A549 (cell line): ENCODE measurements at regions not wholly inside any gene's neighbourhood (a gene's known extent, or its start where the extent isn't known, plus 50 kb on each side); places are given as distances from the start of the nearest gene placed in this dataset.

Experiments used
- ATAC-seq, 2 experiments: fragments of 200-7000 bp in 1 of 2; fragments of >200 bp in 1 of 2; cut with Nextera tagmentation in 1 of 2; cut with Tn5 transposase in 1 of 2; 3 replicates each; pipeline versions ENCODE4 v1.8.0 to v1.9.1; 2018 to 2020; ENCODE audit warnings: mild to moderate bottlenecking in 1 of 2, moderate library complexity in 1 of 2
- CTCF ChIA-PET: fragments of 300-600 bp; sonication (Branson Sonifier 250); formaldehyde crosslinking; extraction: SDS; loops from one replicate; lab custom pipeline; 2021; ENCODE audit warnings: antibody characterized with exemption, inconsistent platforms; lab: Yijun Ruan, JAX
- POLR2A ChIA-PET: fragments of 350-600 bp; formaldehyde crosslinking; extraction: SDS; loops from one replicate; lab custom pipeline; 2021; ENCODE audit warnings: antibody characterized with exemption, inconsistent platforms; lab: Yijun Ruan, JAX
- DNase-seq, 2 experiments: peaks; one replicate each; pipeline versions ENCODE4 v3.0.0 to v3.0.0-alpha.2; 2011 to 2016; ENCODE audit warnings: low read depth in 1 of 2, low spot score in 1 of 2
- FAIRE-seq: peaks from 2 replicates; lab custom pipeline; 2011; peaks lifted over from hg19 to GRCh38; lab: Jason Lieb, UNC
- H3K27ac ChIP-seq, 2 experiments: fragments of >200 bp; sonication (Bioruptor Twin); formaldehyde crosslinking; 3 replicates each; pipeline ENCODE4 v1.5.1; 2016 to 2017
- H3K4me1 ChIP-seq: fragments of >200 bp; sonication (Bioruptor Twin); formaldehyde crosslinking; 3 replicates; pipeline ENCODE4 v1.6.1; 2016
- H3K4me2 ChIP-seq: fragments of >200 bp; sonication (Bioruptor Twin); formaldehyde crosslinking; 3 replicates; pipeline ENCODE4 v1.6.1; 2016
- H3K4me3 ChIP-seq: fragments of >200 bp; sonication (Bioruptor Twin); formaldehyde crosslinking; 3 replicates; pipeline ENCODE4 v1.5.1; 2016
- H3K9me3 ChIP-seq: fragments of >200 bp; sonication (Bioruptor Twin); formaldehyde crosslinking; 3 replicates; pipeline ENCODE4 v1.6.1; 2016
- ATOH8 ChIP-seq: fragments of 250-450 bp; sonication (Bioruptor Pico); IDR thresholded peaks from 2 replicates; pipeline ENCODE4 v1.5.0; 2020; ENCODE audit warnings: low read depth, mild to moderate bottlenecking, moderate library complexity
- CBX8 ChIP-seq: fragments of 200-600 bp; sonication (generic); IDR thresholded peaks from 2 replicates; pipeline ENCODE4 v1.6.1; 2016
- CEBPB ChIP-seq, 2 experiments: fragments of >200 bp in 1 of 2; sonication (Bioruptor Twin) in 1 of 2; formaldehyde crosslinking in 1 of 2; IDR thresholded peaks; 2 replicates each; pipeline ENCODE4 v1.6.1; 2012 to 2016
- HDAC2 ChIP-seq: fragments of 200-600 bp; sonication (generic); IDR thresholded peaks from 2 replicates; pipeline ENCODE4 v1.6.1; 2016
- HOXA7 ChIP-seq: fragments of 250-450 bp; sonication (Bioruptor Pico); IDR thresholded peaks from 2 replicates; pipeline ENCODE4 v1.5.0; 2020; ENCODE audit warnings: mild to moderate bottlenecking, moderate library complexity
- HOXB13 ChIP-seq: fragments of 250-450 bp; sonication (Bioruptor Pico); IDR thresholded peaks from 2 replicates; pipeline ENCODE4 v1.5.0; 2020; ENCODE audit warnings: low read depth, mild to moderate bottlenecking, moderate library complexity
- KDM5A ChIP-seq: fragments of 200-600 bp; sonication (generic); IDR thresholded peaks from 2 replicates; pipeline ENCODE4 v1.6.1; 2016; ENCODE audit warnings: antibody characterized with exemption, mild to moderate bottlenecking
- MAFK ChIP-seq: fragments of 450-650 bp; IDR thresholded peaks from 2 replicates; pipeline ENCODE4 v1.6.1; 2014; ENCODE audit not compliant: partially characterized antibody
- NFE2L2 ChIP-seq: fragments of 150-350 bp; conservative IDR thresholded peaks from 2 replicates; pipeline ENCODE4 v1.6.1; 2014; ENCODE audit warnings: low read length
- NPAS2 ChIP-seq: fragments of 250-450 bp; sonication (Bioruptor Pico); IDR thresholded peaks from 2 replicates; pipeline ENCODE4 v1.8.0; 2022; ENCODE audit warnings: mild to moderate bottlenecking, moderate library complexity, borderline replicate concordance
- RCOR1 ChIP-seq: fragments of 150-350 bp; IDR thresholded peaks from 2 replicates; pipeline ENCODE4 v1.6.1; 2014; ENCODE audit warnings: antibody characterized with exemption, low read length, low read depth
- RNF2 ChIP-seq: fragments of 200-600 bp; sonication (generic); IDR thresholded peaks from 2 replicates; pipeline ENCODE4 v1.6.1; 2016; ENCODE audit warnings: low read depth, mild to moderate bottlenecking, antibody characterized with exemption, moderate library complexity, borderline replicate concordance
- SMC3 ChIP-seq: fragments of >200 bp; sonication (Bioruptor Twin); formaldehyde crosslinking; IDR thresholded peaks from 3 replicates; pipeline ENCODE4 v1.6.1; 2018; ENCODE audit warnings: inconsistent platforms
- USF2 ChIP-seq: fragments of 450-650 bp; IDR thresholded peaks from 2 replicates; pipeline ENCODE4 v1.6.1; 2014; ENCODE audit warnings: antibody characterized with exemption
- ZSCAN20 ChIP-seq: fragments of 250-450 bp; sonication (Bioruptor Pico); IDR thresholded peaks from 2 replicates; pipeline ENCODE4 v1.8.0; 2022; ENCODE audit warnings: mild to moderate bottlenecking, moderate library complexity
- WGBS: methylation state at CpG from one replicate; pipeline ENCODE4 v1.1.6; 2017; ENCODE audit errors: missing lambda C conversion rate; 5-methylcytosine and 5-hydroxymethylcytosine counted together
- TF ChIP-seq, protein P1 (sequence below): fragments of >200 bp; sonication (Bioruptor Twin); formaldehyde crosslinking; IDR thresholded peaks from 2 replicates; pipeline ENCODE4 v1.6.1; 2016
- TF ChIP-seq, protein P2 (sequence below): fragments of >200 bp; sonication (Bioruptor Twin); formaldehyde crosslinking; IDR thresholded peaks from 3 replicates; pipeline ENCODE4 v1.6.1; 2016

DNA sequence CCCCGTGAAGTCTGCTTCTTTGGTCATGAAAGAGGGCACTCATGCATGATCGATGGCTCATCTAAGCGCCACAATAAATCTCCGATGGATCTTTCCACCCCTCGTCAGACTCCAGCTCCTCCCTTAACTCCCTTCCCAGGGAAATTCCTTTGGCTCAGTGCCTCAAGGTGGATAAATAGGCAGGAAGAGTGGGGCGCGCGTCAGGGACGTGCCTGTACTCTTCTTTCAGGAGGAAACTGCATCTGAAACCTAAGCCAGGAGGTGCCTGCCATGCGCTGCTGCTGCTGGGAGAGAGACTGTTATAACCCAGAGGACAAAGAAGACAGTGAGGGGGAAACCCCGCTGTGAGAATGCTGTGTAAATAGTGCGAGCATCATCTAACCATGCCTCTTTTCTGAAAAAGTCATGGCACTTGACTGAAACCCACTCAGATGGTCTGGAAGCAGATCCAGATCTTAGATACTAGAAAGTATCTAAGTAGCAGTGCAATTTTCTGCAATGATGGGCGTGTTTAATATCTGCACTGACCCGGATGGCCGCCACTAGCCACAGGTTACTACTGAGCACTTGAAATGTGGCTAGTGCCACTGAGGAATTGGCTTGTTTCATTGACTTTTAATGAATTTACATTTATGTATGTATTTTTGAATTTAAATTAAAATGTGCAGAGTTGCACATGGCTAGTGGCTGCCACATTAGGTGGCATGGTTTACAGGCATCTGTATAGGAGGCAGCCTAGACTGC is 120.3 kb upstream of the BASP1 start:
- FAIRE-seq = no peak
- Histone ChIP-seq H3K4me1 (no peaks in the 10 kb centered on the region), H3K9me3 (no peaks in the 10 kb centered on the region), H3K4me2 (no peak overlapping the region), H3K4me3 (no peak overlapping the region), H3K27ac (no peak overlapping the region)
- DNase-seq = no peak
- no peak for TF ChIP-seq MAFK
- no peak for TF ChIP-seq HOXB13 (CRISPR knock-in tag)
- no peak for TF ChIP-seq CBX8
- no peak for TF ChIP-seq RCOR1
- TF ChIP-seq KDM5A = no peak
- TF ChIP-seq NFE2L2 = no peak
- no peak for TF ChIP-seq NPAS2
- CTCF ChIA-PET = interaction anchor here (0.7 kb wide), 1 partner anchor 35 kb away, joined by 3 read pairs; no protein-coding TSS in a partner anchor
- POLR2A ChIA-PET = no interaction called here
- 86% methylated on average over 15 of the region's 15 CpGs for WGBS
- ATAC-seq = no peak; a peak in 1 of 6 replicates

DNA sequence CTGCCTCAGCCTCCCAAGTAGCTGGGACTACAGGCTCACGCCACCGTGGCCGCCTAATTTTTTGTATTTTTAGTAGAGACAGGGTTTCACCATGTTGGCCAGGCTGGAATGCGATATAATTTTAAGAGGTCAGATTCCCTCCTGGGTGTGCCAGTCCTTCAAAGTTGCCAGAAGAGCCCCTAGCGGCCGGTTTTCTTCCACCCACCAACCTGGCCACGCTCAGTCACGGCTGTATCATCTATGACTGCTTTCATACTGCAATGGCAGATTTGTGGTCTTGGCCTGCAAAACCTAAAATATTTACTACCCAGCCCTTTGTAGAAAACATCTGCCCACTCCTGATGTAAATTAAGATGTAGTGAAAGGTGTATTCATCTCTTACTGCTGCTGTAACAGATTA is 117.5 kb upstream of the BASP1 start:
- ChIA-PET POLR2A (no interaction called here), CTCF (interaction anchor here (1.0 kb wide), 1 partner anchor 18 kb away, joined by 3 read pairs; no protein-coding TSS in a partner anchor)
- ATAC-seq = no peak
- TF ChIP-seq ZSCAN20 (no peak), HDAC2 (no peak), RNF2 (no peak), CEBPB (IDR thresholded peaks at IDR 0.05) (no peak), HOXA7 (CRISPR knock-in tag) (no peak), ATOH8 (CRISPR knock-in tag) (no peak), USF2 (no peak), SMC3 (no peak)
- TF ChIP-seq, protein P1, sequence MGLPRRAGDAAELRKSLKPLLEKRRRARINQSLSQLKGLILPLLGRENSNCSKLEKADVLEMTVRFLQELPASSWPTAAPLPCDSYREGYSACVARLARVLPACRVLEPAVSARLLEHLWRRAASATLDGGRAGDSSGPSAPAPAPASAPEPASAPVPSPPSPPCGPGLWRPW = no peak
- TF ChIP-seq, protein P2, sequence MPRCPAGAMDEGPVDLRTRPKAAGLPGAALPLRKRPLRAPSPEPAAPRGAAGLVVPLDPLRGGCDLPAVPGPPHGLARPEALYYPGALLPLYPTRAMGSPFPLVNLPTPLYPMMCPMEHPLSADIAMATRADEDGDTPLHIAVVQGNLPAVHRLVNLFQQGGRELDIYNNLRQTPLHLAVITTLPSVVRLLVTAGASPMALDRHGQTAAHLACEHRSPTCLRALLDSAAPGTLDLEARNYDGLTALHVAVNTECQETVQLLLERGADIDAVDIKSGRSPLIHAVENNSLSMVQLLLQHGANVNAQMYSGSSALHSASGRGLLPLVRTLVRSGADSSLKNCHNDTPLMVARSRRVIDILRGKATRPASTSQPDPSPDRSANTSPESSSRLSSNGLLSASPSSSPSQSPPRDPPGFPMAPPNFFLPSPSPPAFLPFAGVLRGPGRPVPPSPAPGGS = no peak
- Histone ChIP-seq H3K4me2 (no peak overlapping the region), H3K4me3 (no peak overlapping the region), H3K9me3 (no peaks in the 10 kb centered on the region), H3K4me1 (no peaks in the 10 kb centered on the region), H3K27ac (no peak overlapping the region)
- FAIRE-seq = no peak
- no peak for DNase-seq
- WGBS = 94% methylated on average over 8 of the region's 8 CpGs

DNA sequence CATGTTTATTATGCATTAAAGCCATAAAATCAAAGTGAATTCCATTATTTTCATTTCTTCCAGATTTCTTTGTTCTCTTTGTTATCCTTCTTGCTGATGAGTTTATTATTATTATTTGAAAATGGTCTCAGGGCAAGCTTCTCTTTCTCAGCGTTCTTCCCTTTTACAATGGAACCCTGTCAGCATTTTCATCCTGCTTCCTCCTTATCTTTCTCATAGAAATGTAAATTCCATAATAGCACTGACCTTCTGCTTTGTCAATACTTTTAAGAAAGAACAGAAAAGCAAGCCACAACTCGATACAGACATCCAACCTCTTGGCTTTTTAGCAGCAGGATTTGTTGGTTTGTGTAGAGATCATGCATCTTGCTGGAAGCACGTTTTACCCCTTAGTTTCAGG is 114.0 kb upstream of the BASP1 start:
- ChIA-PET CTCF (no interaction called here), POLR2A (no interaction called here)
- WGBS = 64% methylated on average over 3 of the region's 3 CpGs
- 0 out of 3 replicates have a peak, but pooled peaks cover 3% of the 10 kb centered on the region for H3K4me1 ChIP-seq
- no peak overlapping the region for H3K4me3 ChIP-seq
- FAIRE-seq (no peak), DNase-seq (no peak), ATAC-seq (no peak)
- no peaks in the 10 kb centered on the region for H3K9me3 ChIP-seq
- TF ChIP-seq MAFK (peak; percentile 7), KDM5A (no peak)
- H3K27ac ChIP-seq = 0 out of 6 replicates have a peak overlapping the region, but pooled peaks of 1 of the 2 experiments have one; percentile 19
- no peak overlapping the region for H3K4me2 ChIP-seq
